GM19238 (cell line): ENCODE measurements at regions not wholly inside any gene's neighbourhood (a gene's known extent, or its start where the extent isn't known, plus 50 kb on each side); places are given as distances from the start of the nearest gene placed in this dataset.

ENCODE experiments used
- DNase-seq: peaks from one replicate; pipeline ENCODE4 v3.0.0; 2011; ENCODE audit warnings: low spot score; ENCODE audit not compliant: insufficient read length

DNA sequence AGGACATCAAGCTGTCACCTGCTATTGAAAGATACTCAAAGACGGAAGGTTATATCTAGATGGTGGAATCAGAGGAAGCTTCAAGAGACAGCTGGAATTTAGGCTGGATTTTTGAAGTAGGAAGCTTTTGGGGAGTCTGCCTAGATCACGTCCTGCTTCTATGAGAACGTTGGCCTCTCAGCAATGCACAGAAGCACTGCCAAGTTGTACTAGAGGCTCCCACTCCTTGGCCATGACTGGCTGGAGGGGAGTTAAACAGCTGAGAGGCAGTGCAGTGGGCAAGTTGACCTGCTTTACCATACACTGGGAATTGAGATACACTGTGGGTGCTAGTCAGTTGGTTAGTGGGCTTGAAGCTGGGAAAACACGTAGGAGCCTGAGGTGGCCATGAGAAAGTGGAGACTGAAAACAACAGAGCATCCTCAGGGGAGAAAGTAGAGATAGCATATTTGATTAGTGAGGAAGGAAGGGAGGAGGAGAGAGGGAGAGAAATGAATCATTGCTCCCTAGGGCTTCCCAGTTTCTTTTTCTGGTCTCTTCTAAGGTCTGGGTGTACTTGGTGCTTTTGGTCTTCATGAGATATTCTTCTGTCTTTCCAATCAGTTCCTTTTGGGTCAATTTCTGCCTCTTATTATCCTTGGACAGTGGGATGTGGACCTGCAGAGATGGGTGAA, 110.8 kb downstream of the EMP1 start:
- no peak for DNase-seq

- no peak for DNase-seq
These were observed 108.4 kb downstream of the EMP1 start for GRCh38 chr12:13304924-13305323.

DNA sequence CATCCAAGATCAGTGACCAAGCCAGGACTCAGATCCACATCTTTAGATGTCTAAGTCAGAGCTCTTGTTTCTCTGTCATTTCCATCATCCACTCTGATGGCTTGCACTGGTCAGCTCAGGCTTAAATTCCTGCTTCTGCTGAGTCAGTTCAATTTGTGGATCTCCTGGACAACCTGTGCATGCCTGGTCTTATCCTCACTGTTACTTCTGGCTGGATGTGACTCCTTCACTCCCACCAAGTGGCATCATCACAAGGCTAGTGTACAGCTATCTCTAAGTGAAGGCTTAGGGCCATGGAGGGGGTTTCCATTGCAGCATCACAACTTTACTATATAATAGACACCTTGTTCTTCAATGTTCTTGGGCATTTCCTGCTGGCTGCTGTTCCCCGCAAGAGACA, 102.9 kb downstream of the EMP1 start:
- DNase-seq, result no peak

GRCh38 chr12:13293096-13293495, 96.6 kb downstream of the EMP1 start:
- DNase-seq, result no peak

GRCh38 chr12:13289653-13290289, 93.2 kb downstream of the EMP1 start:
- DNase-seq, result no peak

DNA sequence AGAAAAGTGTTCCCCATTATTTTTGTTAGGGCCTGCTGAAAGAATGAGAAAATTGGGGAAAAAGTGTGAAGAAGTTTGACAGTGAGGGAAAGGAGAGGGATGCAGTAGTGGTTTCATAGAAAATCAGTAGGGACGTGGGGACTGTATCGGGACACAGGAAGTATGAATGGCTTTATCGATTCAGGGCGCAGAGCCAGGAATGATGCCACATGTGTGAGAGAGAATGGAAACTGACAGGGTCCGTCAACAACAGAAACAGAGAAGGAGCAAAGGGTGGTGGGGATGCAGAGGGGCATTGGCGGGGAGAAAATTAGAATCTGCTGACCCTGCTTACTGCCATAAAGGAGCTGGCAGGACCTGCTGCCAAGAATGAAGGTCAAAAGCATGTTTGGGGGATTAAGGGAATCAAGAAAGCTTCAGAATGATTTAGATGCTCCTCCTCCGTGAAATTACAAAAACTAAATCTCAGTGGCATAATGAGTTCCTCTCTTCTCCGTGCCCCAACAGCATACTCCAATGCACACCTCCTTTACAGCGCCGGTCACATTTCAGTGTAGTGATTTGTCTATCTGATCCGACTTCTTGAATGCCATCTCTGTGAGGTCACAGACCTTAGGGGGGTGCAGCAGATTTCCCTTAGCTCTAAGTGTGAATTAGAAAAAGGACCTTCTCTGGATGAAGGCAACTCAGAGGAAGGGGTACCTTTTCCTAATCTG, 92.6 kb downstream of the EMP1 start:
- DNase-seq, result no peak

- DNase-seq, result no peak
These were observed 92.0 kb downstream of the EMP1 start for GRCh38 chr12:13288501-13288900.

GRCh38 chr12:13283867-13284266, 87.3 kb downstream of the EMP1 start:
- no peak for DNase-seq

- DNase-seq, result no peak
These were observed 86.3 kb downstream of the EMP1 start for GRCh38 chr12:13282861-13283260.

DNA sequence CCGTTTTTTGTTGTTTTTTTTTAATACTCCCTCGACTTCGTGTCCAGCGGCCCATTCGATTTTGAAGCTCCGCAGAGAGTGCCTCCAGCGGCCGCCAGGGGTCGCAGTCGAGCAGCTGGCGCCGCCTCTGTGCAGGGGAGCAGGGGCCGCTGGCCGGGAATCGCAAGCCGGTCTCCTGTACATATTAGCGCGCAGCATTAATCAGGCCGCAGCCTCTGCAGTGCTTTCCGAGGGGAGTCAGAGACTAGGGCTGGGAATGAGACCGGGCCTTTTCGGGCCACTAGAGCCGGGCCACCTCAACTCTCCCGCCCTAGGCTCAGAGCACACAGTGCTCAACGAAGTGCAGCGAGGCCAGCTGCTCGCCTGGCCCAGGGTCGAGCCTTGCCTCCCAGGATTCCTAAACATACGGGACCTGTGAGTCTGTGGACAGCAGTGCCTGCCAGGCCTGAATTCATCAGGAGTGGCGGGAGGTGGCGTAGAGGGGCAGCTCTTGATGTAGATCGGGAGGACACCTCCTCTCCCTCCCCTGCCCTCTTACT, 81.8 kb downstream of the EMP1 start:
- peak; percentile 56 for DNase-seq

GRCh38 chr12:13277293-13277692, 80.8 kb downstream of the EMP1 start:
- DNase-seq, result no peak

- DNase-seq, result no peak
These were observed 78.9 kb downstream of the EMP1 start for GRCh38 chr12:13275241-13276085.

DNA sequence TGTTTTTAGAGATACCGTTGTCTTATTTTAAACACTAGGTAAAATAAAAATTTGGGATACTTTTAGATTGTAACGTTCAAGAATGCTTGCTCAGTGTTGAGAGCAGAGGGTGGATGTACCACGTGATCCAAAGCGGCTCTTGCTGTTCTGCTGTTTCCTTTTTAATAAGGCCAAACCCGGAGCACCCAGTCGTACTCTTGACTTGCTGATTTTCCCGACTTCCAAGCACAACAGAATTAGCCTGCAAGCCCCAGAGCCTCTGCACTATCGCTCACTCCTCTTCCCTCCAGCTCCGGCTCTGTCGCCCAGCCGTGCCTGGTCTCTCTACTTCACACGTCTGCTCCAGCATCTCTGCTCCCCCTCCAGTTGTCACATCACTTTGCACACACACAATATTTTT, 77.3 kb downstream of the EMP1 start:
- DNase-seq, result no peak

DNA sequence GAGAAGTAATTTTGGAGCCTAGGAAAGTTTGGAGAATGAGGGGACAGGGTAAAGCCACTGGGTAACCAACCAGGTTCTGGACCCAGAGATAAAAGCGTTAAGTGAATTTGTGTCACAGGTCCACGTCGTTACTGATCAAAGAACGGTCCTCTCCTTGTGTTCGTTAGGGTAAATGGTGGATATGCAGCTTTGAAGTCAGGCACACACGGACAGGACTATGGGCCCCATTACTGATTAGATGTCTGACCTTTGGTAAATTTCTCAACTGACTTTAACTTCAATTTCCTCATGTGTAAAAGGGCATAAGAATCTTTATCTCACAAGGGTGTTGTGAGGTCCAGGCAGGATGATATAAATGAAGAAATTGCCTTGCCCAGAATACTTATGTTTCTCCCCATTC, 76.6 kb downstream of the EMP1 start:
- no peak for DNase-seq

DNA sequence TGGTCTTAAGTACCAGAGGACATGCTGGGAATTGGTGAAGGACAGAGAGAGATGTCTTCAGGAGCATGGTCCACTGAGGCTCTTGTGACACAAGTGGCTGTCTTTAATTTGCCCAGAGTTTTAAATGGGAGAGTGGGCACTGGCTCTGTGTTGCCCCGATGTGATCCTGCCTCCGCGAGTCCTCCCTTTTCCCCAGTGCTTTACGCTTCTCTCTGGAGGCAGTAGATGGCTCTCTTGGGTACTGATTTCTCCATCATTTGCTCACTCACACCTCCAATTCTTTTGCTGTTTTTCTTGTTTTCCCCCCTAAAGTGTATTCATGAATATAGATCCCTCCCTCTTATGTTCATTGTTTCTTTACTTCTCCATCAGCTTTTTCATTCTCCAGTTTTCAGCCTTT, 74.3 kb downstream of the EMP1 start:
- DNase-seq, result no peak
